ENCODE measurements at regions not wholly inside any gene's neighbourhood (a gene's known extent, or its start where the extent isn't known, plus 50 kb on each side); places are given as distances from the start of the nearest gene placed in this dataset.

DNA sequence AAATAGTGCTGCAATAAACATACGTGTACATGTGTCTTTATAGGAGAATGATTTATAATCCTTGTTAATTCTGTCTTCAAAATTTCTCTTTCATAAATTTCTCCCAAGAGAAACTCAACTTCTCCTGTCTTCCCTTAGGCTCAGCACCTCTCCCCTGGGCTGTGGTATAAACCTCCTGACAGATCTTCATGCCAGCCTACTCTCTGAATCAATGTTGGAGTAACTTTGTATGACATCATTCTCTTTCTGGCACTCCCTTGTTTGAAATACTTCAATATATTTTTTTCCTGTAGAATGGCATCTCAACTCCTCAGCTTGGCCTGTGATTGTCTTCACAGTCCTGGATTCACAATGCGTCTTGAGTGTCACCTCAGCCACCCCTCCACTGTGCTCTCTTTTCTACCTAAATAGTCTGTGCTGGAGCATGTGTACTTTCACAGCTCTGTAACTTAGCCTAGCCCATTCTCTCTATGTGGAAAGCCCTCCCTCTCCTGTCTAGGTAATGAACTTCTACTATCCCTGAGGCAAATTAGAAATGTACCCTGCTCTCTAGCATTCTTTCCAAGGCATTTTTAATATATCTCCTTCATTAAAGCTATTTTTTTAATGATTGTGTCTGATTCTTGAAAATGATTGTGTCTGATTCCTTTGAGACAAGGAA, 649.9 kb upstream of the FANCL start:
- TF ChIP-seq GATA3 (IDR thresholded peaks at IDR 0.05; ENCODE audit: low read depth, low read length): no peak
- TF ChIP-seq GATA2 (IDR thresholded peaks at IDR 0.05; ENCODE audit: low read depth, low read length): no peak
